Heart left ventricle (tissue), 16 donors: ENCODE measurements at regions not wholly inside any gene's neighbourhood (a gene's known extent, or its start where the extent isn't known, plus 50 kb on each side); places are given as distances from the start of the nearest gene placed in this dataset.

Source experiments
- ATAC-seq, 4 donors: fragments of 200-7000 bp; cut with Tn5 transposase; one replicate each; pipeline ENCODE4 v1.9.1; 2020 to 2022; ENCODE audit warnings: moderate library complexity in 4 of 4, mild to moderate bottlenecking in 3 of 4, moderate number of reproducible peaks in 1 of 4
- DNase-seq, 5 donors: peaks; one replicate each; pipeline ENCODE4 v3.0.0-alpha.2; 2020
- H3K27ac ChIP-seq, 12 donors: fragments of 200-600 bp; sonication (generic) in 4 of 12; one replicate each; pipeline versions ENCODE4 v1.5.0 to v1.8.0; 2016 to 2022; ENCODE audit warnings: mild to moderate bottlenecking in 2 of 12
- H3K27me3 ChIP-seq, 9 donors: fragments of 200-600 bp; sonication (generic) in 2 of 9; one replicate each; pipeline versions ENCODE4 v1.5.1 to v1.8.0; 2016 to 2022; ENCODE audit warnings: mild to moderate bottlenecking in 3 of 9
- H3K36me3 ChIP-seq, 9 donors: fragments of 200-600 bp; sonication (generic) in 2 of 9; one replicate each; pipeline versions ENCODE4 v1.5.0 to v1.8.0; 2018 to 2022; ENCODE audit warnings: mild to moderate bottlenecking in 2 of 9
- H3K4me1 ChIP-seq, 12 donors: fragments of 200-600 bp; sonication (generic) in 4 of 12; one replicate each; pipeline versions ENCODE4 v1.5.0 to v1.8.0; 2016 to 2022; ENCODE audit warnings: mild to moderate bottlenecking in 3 of 12
- H3K4me3 ChIP-seq, 12 donors: fragments of 200-600 bp; sonication (generic) in 4 of 12; one replicate each; pipeline versions ENCODE4 v1.5.0 to v1.8.0; 2017 to 2022; ENCODE audit warnings: mild to moderate bottlenecking in 9 of 12, moderate library complexity in 4 of 12
- H3K9me3 ChIP-seq, 12 donors: fragments of 200-600 bp; sonication (generic) in 4 of 12; one replicate each; pipeline versions ENCODE4 v1.5.0 to v1.8.0; 2016 to 2022; ENCODE audit warnings: mild to moderate bottlenecking in 1 of 12
- POLR2A ChIP-seq, 2 donors: fragments of 450-650 bp; IDR thresholded peaks; one replicate each; pipeline ENCODE4 v1.6.1; 2017; ENCODE audit warnings: antibody characterized with exemption in 2 of 2, mild to moderate bottlenecking in 2 of 2, moderate library complexity in 2 of 2
- WGBS, 4 donors: extraction: QIAGEN DNeasy Blood & Tissue Kit in 2 of 4; methylation state at CpG; one replicate each; pipeline versions ENCODE4 v1.1.5 to v1.1.7; 2013 to 2018; 5-methylcytosine and 5-hydroxymethylcytosine counted together
- intact Hi-C, 10 donors: fragments of 100-400 bp; cut with DNase I; formaldehyde crosslinking; loops; one replicate each; pipeline versions ENCODE4 v1.11.1 to v1.14.2; 2022
- TF ChIP-seq, protein P1 (sequence below), 12 donors: fragments of 200-600 bp; sonication (generic) in 4 of 12; IDR thresholded peaks; one replicate each; pipeline versions ENCODE4 v1.5.0 to v1.8.0; 2018 to 2022; ENCODE audit warnings: antibody characterized with exemption in 12 of 12, mild to moderate bottlenecking in 5 of 12
- donor health status: ischemic (EF 13 %, LVEDD 7.1; RV severe dilation, severe dysfunction).
- donor health status: healthy with polysubstance abuse.
- donor health status: DM: no; HTN: yes; CAD: no.
- donor health status: DM: no; HTN: no; CAD: no.
- donor health status: ischemic (EF 25% LVEDD 6.9; RV normal size, moderate dysfunction).
- donor health status: ischemic (EF 25% LVEDD 5.7; RV mildly dilated, moderate dysfunction).
- donor health status: healthy.
- donor health status: DM: yes; HTN: yes; CAD: no.
- donor health status: ischemic (EF 35%, LVEDD 5.7; RV mildly dilated, moderate dysfunction).
- donor health status: nonischemic (EF 11% LVEDD 7.7; RV severe dilation, severe dysfunction).
- donor health status: DM: yes; HTN: yes; CAD: no.
- donor health status: PGD.
- donor health status: ischemic (EF 29% LVEDD 5.4; RV normal size, mild dysfunction).
- donor health status: nonischemic (EF 23%, LVEDD 6.1; RV moderate dilation, normal function).

DNA sequence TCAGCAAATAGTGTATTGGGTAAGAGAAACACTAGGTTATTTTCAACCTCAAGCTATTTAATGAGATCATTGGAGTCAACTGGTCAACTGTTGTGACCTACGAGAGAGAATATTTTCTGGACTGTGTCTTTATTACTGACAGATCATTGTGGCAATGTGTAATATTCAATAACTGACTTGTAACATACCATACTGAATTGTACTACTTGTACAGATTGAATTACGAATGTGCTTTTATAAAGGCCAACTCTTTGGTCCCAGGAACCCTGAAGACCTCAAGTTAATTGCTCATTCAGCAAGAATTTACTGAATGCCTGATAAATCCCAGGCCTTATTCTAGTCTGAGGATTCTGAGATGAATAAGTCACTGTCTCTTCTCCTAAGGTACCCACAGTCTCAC is 56.1 kb upstream of the CAMK1G start:
- Histone ChIP-seq H3K4me3 (no peak overlapping the region), H3K27me3 (peaks cover 0 to 26% (median 2%) of the 10 kb centered on the region in 9 donors), H3K9me3 (no peaks in the 10 kb centered on the region), H3K36me3 (no peaks in the 10 kb centered on the region), H3K27ac (no peak overlapping the region), H3K4me1 (no peaks in the 10 kb centered on the region)
- ATAC-seq (no peak), DNase-seq (no peak)
- intact Hi-C loops = no loop called here
- WGBS, 4 donors = 77 to 83% (median 81%) methylated on average over 2 of the region's 2 CpGs
- TF ChIP-seq POLR2A (IDR thresholded peaks at IDR 0.05) = no peak
- TF ChIP-seq, protein P1, sequence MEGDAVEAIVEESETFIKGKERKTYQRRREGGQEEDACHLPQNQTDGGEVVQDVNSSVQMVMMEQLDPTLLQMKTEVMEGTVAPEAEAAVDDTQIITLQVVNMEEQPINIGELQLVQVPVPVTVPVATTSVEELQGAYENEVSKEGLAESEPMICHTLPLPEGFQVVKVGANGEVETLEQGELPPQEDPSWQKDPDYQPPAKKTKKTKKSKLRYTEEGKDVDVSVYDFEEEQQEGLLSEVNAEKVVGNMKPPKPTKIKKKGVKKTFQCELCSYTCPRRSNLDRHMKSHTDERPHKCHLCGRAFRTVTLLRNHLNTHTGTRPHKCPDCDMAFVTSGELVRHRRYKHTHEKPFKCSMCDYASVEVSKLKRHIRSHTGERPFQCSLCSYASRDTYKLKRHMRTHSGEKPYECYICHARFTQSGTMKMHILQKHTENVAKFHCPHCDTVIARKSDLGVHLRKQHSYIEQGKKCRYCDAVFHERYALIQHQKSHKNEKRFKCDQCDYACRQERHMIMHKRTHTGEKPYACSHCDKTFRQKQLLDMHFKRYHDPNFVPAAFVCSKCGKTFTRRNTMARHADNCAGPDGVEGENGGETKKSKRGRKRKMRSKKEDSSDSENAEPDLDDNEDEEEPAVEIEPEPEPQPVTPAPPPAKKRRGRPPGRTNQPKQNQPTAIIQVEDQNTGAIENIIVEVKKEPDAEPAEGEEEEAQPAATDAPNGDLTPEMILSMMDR (IDR thresholded peaks at IDR 0.05) = no peak

DNA sequence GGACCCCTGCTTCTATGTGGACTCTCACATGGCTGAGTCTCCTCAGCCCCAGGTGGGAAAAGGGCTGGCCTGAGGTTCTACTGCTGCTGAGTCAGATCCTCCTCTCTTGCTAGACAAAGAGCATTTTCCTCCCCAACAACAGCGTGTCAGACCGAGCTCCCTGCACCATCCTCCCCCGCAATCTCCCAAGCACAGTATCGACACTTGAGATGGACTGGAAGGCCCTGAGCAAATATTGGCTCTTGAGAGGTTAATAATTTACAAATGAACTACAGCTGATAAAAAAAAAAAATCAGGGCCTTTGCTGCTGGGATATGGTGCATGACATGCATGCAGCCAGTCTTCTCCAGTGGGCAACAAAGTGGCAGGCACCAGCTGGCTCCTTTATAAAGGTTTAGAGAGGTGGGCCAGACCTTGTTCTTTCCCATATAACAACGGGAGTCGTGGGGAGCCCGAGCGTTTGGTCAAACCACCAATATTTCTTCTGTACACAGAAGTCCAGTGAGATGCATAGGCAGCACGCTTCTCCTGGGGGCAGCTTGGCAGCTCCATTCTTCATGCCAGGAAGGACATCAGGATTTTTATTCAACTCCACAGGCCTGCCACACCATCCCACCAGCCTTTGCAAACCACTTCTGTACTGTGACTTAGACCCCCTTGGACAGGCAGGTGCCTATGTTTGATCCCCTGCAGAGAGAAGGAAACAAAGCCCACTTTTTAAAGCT is 55.4 kb upstream of the CAMK1G start:
- DNase-seq (no peak), ATAC-seq (no peak)
- 73 to 77% (median 75%) methylated on average over 9 of the region's 9 CpGs for WGBS, 4 donors
- Histone ChIP-seq H3K4me3 (no peak overlapping the region), H3K27ac (no peak overlapping the region), H3K27me3 (peaks cover 0 to 26% (median 4%) of the 10 kb centered on the region in 9 donors), H3K9me3 (no peaks in the 10 kb centered on the region), H3K4me1 (no peaks in the 10 kb centered on the region), H3K36me3 (no peaks in the 10 kb centered on the region)
- intact Hi-C loops = no loop called here
- TF ChIP-seq, protein P1 (IDR thresholded peaks at IDR 0.05) = no peak
- TF ChIP-seq POLR2A (IDR thresholded peaks at IDR 0.05) = no peak

DNA sequence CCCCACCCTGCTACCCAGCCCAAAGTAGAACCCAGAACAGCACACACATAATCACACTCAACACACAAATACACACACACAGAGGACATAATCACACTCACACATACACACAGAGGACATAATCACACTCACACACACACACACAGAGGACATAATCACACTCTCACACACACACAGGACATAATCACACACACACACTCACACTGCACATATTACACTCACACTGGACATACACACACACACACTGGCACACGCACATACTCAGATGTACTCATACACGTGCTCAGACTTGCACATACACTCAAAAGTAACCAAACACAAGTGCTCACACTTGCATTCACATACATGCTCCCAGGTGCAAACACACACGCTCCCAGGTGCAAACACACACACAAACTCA is 54.3 kb upstream of the CAMK1G start:
- DNase-seq (no peak), ATAC-seq (no peak)
- Histone ChIP-seq H3K4me3 (no peak overlapping the region), H3K27ac (no peak overlapping the region), H3K4me1 (no peaks in the 10 kb centered on the region), H3K9me3 (no peaks in the 10 kb centered on the region), H3K36me3 (no peaks in the 10 kb centered on the region), H3K27me3 (peaks cover 0 to 35% (median 5%) of the 10 kb centered on the region in 9 donors)
- intact Hi-C loops = no loop called here
- 65 to 83% (median 73%) methylated on average over 3 of the region's 3 CpGs for WGBS, 4 donors
- TF ChIP-seq, protein P1 (IDR thresholded peaks at IDR 0.05) = no peak
- no peak for TF ChIP-seq POLR2A (IDR thresholded peaks at IDR 0.05)

DNA sequence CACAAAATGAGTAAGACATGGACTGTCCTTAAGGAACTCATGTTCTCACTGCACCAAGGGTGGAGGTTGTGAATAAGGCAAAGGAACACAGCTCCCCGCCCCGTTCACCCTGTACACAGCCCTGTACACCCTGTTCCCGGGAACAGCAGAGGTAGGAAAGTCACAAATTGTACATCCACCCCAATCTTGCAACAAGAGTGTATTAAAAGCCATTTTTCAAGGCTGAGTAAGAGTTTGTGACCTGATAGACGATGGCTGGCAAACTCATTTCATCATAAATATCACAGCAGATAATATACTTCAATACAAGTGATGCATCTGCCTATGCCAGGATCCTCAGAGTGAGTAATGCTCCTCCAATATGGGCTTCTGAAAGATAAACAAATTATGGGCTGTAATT is 52.5 kb upstream of the CAMK1G start:
- DNase-seq (no peak), ATAC-seq (no peak)
- Histone ChIP-seq H3K4me3 (no peak overlapping the region), H3K36me3 (no peaks in the 10 kb centered on the region), H3K27me3 (peaks cover 0 to 35% (median 5%) of the 10 kb centered on the region in 9 donors), H3K27ac (no peak overlapping the region), H3K4me1 (no peaks in the 10 kb centered on the region), H3K9me3 (no peaks in the 10 kb centered on the region)
- WGBS, 4 donors = 72 to 79% (median 75%) methylated on average over 4 of the region's 4 CpGs
- TF ChIP-seq, protein P1 (IDR thresholded peaks at IDR 0.05) = no peak
- TF ChIP-seq POLR2A (IDR thresholded peaks at IDR 0.05) = no peak
- intact Hi-C loops = no loop called here
